HG03097 (cell line): ENCODE measurements at regions not wholly inside any gene's neighbourhood (a gene's known extent, or its start where the extent isn't known, plus 50 kb on each side); places are given as distances from the start of the nearest gene placed in this dataset.

Source experiments
- ATAC-seq: cut with Tn5 transposase; IDR thresholded peaks from one replicate; pipeline ENCODE4 v1.9.1; 2021; ENCODE audit not compliant: unreplicated experiment, low FRiP score

DNA sequence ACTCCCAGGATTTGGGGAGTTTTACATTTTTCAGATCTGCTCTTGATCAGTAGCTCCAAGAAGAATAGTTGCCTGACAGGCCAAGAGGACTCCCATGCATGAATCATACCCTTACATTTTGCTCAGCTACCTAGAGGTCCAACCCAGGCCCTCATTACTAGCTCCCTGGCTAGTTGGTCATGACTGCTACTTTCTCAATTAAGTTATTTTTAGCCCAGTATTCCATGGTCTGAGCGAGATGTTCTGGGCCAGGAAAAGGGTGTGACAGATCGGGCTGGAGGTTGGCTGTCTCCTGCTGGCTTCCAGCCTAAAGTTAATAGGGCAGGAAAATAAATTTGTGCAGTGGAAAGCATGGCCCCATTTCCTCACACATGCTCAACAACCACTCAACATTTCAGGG lies 379.2 kb downstream of the GRIN2B start:
- no peak for ATAC-seq

DNA sequence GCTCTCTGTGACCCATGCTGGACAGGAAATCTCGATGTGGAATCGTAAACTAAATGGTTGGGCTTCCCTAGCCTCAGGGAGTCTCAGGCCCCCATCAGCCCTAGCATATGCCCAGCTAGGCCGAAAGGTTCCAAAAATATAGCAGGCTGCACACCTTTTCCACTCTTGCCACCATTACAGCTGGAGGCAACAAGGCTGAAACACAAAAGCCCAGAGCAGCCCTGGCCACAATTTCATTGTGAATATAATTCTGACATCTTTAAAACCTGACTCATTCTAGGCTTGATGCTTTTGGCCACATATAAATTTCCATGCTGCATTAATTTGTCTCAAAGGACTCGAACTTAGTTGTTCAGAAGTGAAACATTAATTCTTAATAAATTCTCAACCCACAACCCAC lies 382.2 kb downstream of the GRIN2B start:
- no peak for ATAC-seq

DNA sequence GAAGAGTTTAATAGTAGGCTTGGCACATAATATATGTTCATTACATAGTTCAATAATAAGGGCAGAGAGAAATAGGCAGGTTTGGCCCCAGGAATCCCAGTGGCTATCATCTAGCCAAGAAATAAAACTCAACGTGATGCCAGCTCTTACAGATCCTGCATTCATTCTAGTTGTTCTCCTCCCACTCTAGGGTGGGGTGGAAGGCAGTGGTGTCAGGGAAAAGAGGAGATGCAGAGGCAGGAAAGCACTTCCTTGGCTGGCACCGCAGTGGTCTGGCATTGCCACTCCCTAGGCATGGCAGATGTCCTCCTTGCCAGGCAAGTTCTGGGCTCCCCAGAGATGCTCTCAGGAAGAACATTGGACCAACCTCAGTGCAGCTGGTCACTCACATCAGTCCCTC lies 383.6 kb downstream of the GRIN2B start:
- no peak for ATAC-seq

DNA sequence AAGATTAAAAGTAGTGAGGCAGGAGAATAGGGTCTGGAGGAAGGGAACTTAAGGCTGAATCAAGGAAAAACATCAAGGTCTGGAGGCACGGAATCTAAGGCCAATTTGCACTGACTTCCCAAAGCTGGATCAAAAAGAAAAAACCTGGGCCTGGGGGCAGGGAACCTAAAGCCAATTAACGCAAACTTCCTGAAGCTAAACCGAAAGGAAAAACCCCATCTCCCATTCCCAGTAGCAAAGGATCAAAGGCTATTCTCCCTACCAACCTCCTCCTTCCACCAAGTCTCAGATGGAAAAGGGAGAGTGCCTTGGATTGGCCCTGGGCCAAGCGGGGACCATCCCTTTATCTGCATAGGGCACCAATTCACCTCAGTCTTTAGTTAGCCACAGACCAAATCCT lies 384.2 kb downstream of the GRIN2B start:
- no peak for ATAC-seq

DNA sequence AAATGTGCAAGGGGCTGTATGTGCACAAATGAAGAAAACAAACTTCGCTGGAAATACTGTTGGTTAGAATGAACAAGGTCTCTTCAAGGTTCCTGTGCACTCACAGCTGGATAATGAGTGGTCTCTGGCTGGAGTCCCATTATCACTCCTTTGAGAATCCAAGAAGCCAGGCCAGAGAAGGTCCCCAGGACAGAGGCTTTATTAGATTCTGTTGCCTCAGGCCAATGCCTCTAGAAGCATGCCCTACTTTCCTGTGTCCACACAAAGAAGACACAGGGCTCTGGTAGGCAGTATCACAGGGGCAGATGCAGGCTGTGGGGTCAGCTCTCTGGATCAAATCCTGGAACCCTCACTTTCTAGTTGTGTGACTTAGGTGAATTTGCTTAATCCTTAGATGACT lies 384.7 kb downstream of the GRIN2B start:
- ATAC-seq, result no peak

DNA sequence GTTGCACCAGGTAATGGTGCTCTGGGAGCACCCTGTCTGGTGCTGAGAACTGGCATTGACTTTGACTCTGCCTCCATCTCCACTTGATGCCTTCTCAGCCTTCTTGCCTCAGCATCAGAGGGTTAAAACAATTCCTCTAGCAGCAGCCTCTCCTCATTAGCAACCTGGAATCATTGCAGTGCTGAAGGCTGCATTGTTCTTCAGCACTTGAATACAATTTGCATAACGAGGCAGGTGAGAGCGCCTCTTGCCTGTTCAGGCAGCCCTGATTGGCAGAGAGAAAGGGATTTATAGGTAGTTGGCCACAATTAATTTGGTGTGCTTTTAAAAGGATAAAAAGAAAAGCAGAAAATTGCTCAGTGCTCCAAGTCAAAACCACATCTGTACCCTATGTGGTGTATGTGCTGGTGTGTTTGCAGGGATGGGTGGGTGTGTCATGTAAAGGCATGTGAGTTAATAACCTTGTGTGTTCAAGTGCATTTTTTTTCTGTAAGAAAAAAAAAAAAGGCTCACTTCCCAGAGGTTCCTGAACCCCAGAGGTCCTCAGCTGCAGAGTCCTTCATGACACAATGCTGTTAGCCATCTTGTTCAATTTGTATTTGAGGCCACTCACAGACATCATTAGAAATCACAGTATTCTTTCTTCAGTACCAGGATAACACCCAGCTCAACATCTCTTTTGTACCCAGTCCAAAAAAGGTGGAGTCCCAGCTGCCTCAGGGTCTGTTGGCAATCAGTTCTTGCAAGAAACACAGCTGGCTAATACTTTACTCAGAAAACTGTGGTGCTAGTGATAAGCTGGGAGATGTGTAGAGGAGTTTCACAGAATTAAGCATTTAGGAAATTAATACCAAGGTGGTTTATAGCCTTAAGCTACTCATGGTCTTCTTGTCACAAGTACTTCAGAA lies 385.6 kb downstream of the GRIN2B start:
- ATAC-seq, result no peak

DNA sequence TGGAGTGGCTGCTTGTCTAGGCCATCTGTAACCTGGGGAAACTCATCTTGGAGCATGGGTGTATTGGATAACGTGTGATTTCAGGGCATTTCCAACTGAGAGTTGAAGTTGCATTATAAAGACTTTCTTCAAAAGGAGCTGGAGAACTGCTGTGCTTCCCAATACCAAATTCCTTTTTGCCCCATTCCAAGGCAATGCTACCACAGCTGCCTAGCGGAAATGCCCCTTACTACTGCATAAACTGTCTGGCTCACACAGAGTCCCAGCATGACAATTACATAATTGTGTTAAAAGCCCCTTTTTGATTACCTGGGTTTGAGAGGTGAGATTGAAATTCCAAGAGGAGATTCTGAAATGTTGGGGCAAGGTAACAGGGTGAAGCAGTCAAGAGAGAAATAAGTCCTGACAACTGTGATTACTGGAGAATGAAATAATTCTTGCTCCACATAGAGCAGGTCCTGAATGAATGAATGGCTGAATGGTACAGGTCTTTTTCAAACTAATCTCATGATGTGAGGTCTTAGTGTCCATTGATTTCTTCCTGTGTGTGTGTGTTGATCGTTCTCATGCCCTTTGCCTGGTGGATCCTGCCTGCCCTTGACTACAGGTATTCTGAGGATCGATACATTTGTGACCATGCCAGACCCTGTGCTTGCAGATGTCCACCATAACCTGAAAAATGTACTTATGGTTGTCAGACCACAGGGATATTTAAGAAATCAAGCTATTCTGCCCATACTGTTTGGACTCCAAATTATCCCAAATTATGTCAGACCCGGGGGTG lies 386.5 kb downstream of the GRIN2B start:
- ATAC-seq, result no peak

DNA sequence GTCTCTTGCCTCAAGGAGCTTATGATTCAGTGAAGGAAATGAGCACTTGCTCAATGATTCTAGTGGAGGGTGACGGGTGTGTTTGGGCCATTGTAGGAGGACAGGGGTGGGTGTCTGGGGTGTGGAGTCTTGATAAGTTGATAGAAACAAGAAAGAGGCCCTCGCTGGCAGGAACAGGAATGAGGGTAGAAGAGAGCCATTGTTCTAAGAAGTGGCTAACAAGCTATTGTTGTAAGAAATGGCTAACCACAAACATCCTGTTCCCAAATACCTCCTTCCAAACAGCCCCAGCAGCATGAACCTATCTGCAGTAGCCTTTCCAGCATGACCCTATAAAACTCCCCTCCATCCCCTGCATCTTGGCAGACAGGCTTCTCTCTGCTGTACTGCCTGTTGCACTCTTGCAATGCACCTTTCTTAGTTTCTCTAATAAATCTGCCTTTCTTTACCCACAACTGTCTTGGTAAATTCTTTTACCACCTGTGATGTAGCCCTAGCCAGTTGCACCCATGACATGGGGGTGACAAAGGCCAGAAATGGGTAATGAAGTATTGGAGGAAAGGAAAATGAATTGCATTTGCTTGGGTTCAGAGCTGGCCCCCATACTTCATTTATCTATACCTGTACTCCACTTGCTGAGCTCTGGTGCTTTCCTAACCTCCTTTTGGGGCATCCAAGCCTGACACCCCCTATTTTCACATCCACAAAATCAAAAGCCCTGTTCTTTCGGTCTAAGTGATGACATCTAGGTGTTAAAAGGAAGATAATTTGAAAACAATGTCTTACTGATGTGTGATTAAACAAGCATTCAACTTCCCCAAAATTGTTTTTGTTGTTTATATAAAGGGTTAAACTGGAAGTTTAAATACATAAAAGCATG lies 389.1 kb downstream of the GRIN2B start:
- ATAC-seq, result no peak

DNA sequence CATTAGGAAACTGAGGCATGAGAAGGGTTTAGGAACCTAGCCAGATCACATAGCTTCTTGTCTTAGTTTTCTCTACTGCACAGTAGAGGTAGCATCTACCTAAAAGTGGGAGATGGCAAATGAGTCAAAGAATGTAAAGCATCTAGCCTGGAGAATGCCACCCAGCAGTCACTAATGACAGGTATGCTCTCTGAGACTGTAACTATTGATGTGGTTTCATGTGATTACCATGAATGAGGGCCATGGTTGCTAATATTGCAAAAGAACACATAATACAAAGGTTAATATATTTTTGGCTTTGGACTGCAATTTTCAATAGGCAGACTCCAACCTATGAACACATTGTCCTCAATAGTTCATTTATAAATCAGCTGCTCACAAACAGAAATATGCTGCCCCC lies 389.9 kb downstream of the GRIN2B start:
- ATAC-seq, result no peak

DNA sequence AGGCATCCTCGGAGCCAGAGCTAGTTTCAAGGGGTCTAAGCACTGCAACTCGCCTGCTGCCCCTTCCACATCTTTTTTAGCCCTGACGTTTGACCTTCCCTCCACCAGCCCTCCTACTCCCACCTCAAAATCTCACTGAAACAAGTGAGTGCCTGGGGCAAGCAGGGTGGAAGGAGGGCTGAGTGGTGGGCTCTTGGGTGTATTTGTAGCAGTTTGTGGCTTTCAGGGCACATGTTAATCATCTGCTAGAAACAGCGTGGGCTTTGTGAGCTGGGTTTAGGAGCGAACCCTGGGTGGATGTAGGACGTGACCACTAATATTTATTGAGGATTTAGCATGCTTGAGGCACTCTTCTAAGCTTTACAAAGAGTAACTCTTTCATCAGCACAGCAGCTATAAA lies 390.3 kb downstream of the GRIN2B start:
- no peak for ATAC-seq

DNA sequence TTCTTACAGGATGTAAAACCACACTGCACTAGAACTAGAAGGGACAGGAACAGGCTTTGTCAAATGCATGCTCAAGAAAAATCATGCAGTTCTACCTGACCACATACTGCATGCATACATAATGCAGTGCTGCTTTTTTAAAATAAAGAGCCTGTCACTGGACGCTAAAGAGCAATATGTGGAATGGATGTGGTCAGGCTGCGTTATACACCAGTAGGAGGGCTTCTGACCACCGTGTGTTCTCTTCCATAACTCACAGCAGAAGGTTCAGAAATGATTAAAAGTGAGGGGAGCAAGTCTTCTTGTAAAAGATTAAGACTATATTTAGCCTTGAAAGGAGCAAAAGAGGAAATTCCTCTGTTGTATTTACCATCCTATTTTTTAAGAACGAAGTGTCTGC lies 392.0 kb downstream of the EMP1 start:
- ATAC-seq, result no peak

DNA sequence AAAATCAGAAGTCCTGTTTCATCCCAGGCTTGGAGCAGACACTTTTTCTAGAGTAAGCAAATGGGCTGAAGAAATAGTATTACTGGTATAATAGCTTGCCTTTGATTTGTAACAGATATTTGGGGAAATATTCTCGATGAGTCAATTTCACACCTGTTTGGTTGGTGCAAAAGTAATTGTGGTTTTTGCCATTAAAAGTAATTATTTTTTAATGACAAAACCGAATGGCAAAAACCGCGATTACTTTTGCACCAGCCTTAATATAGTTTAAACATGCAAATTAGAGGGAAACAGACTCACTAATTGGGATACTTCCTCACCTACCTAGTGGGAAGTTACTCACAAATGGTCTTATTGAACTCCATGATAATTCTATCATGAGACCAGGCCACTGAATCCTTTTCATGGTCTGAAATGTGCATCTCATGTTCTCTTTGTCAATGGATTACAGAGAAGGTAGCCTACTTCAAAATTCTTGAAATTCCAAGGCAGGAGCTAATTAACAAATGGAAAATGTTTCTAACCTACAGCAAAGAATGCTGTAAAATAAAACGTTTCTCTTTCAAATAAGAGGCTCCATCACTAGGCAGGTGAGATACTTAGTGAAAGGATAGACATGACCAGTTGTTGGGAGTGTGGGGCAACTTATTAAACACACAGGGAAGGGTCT lies 391.3 kb downstream of the EMP1 start:
- ATAC-seq, result no peak

DNA sequence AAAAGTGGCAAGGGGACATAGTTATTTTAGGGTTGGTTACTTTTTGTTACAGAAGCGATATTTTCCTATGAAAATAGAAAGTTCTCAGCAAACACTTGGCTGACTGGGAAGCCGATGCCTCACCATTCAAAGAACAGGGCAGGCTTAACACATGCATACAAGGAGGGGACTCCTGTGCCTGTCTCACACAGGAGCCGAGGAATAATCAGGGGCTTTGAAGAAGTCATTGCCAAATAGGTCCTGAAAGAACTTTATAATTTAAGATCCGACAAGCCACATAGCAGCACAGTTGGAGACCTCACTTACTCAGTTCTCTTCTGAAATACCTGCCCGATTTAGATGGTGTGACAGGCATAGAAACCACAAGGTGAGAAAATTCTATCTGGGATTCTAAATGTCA lies 389.8 kb downstream of the EMP1 start:
- no peak for ATAC-seq

DNA sequence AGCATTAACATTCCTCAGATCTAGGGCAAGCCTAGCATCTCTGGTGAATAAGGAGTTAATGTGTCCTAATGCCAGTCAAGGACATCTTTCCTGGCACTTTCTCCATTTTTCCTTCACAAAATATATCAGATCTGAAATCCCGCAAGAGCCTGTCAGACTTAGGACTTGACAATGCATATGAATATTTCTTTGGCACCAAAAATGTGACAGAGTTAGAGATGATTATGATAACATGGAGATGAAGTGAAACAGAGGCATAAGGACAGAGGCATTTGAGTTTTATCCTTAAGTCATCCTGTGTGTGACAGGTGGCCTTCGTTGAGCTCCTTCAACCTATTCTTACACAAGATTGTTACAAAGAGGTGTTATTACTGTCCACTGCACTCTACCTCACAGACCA lies 388.0 kb downstream of the EMP1 start:
- ATAC-seq, result no peak

DNA sequence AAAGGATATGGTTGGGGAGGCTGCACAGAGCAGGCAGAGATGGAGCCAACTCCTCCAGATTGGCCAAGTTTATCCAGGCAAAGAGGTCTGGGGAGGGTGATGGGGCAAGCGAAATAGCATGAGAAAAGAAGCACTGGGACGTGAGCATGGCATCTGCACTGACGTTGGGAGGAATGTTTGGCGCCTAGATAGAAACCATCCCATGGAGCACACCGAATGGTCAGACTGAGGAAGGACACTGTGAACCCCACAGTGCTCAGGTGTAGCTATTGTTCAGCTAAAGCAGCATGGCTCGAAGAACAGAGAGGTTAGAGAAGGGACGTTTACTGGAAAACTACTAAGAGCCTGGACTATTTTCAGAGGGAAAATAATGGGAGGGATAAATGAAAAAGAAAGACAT lies 387.1 kb downstream of the EMP1 start:
- ATAC-seq, result no peak

DNA sequence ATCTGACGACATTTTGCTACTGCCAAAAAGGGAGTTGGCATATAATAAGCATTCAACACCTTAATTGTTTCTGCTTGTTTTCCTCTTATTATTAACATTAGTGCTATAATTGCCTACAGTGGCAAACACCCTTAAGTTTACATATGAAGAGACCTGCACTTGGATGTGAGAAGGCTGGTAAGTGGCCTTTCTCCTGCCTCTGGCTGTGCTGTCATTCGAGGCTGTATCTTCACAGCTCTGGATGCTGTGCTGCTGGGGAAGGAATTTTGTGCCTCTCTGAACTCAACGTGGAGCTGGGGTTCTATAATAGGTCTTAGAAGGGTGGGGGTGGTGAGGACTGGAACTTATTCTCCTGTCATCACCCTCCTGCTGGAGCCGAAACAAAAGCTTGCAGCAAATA lies 385.9 kb downstream of the EMP1 start:
- no peak for ATAC-seq

DNA sequence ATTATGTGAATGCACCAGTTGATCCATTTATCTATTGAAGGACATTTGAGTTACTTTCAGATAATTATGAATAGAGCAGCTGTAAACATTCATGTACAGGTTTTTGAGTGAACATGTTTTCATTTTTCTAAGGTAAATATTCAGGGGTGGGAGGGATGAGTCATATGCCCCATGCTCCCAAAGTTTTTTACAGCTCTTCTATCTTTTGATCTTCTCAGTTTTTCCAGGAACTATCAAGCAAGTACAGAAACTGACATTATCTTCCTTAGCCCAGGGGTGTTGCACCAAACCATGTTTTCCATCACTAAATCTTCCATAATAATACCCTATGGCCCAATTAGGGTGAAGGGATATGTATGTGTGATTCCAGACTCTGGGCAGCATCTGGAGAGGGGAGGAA lies 384.5 kb downstream of the EMP1 start:
- no peak for ATAC-seq

DNA sequence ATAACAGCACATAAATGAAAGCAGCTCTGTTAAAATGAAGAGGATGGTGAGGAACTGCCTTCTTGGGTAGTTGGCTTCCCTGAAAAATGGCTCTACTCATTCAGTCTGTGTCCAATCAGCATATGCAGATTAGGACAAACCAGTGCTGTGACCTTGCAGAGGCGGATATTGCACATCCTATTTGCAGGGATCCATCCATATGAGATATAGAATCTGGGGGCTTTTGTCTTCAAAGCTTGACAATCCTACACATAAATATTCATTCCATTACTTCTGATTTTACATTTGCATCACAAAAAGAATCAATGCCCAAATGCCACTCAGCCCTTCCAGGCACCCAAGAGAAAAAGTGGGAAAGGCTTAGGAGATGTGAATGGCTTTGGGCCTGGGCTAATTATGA lies 383.7 kb downstream of the EMP1 start:
- ATAC-seq, result no peak

DNA sequence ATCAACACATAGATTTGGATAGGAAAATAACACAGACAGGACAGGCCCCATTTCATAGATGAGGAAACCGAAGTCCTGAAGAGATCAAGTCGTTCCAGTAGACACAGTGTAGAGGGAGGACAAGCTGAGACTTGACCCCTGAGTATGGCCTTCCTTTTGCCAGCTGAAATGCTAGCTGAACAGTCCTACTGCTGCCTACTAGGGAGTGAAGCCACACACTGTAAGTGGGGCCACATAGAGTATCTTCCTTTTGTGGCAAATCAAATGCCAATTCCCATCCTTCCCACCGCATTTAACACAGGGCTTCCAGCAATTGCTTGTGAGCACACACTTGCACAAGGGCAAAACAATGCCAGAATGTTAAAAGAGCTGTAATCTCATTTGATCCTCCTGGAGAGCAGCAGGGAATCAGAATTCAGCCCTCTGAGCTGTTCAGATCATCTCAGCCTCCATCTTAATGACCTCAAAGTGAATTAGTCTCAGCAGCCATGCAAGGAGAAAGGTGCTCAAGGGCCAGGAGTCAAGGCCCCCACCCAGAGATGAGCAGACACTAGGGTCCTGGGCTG lies 380.5 kb downstream of the EMP1 start:
- ATAC-seq, result no peak

DNA sequence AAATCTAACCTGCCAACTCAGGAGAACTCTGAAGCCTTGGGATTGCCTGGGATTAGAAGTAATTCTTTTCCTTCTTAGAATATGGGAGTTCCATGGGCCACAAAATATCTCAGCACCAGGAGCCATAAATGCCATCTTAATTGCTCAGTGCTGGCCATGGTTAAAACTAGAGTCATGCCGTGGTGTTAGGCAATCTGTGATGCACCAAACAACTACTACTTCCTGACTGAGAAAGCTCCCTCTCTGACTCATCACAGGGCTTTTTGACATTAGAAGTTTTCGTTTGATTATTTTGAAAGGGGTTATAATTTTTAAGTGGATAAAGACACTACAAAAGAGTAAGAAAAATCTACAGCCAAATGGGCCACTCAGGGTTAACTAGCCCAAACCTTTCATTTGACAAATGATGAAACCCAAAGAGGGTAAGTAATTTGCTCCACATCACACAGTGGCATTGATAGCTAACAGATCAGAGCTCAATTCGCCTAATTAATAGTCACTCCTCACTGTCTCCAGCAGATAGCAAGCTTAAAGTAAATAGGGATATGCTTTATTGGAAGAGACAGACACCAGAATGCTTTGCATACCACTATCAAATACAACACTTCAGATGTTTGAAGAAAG lies 377.3 kb downstream of the EMP1 start:
- no peak for ATAC-seq
